HG02884 (cell line): ENCODE measurements at regions not wholly inside any gene's neighbourhood (a gene's known extent, or its start where the extent isn't known, plus 50 kb on each side); places are given as distances from the start of the nearest gene placed in this dataset.

Experiments used
- ATAC-seq: cut with Tn5 transposase; IDR thresholded peaks from one replicate; pipeline ENCODE4 v1.9.1; 2021; ENCODE audit warnings: mild to moderate bottlenecking, moderate library complexity; ENCODE audit not compliant: unreplicated experiment

DNA sequence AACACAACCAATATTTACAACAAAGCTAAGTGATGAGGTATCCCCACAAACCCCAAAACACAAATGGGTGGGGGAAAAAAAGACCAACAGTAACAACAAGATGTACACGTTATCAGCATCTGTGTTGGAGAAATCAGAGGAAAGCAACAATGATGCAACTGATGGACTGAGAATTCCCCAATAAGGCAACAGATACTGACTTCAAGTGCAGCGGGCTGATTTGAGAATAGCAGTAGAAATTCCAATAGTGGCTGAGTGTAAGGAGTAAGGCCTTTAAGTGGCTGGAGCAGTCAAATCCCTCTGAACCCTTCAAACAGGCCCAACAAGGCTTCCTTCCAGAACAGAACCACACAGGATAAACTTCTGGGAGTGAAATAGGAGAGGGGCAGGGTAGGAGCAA lies 97.6 kb downstream of the TM2D1 start:
- ATAC-seq, result no peak

DNA sequence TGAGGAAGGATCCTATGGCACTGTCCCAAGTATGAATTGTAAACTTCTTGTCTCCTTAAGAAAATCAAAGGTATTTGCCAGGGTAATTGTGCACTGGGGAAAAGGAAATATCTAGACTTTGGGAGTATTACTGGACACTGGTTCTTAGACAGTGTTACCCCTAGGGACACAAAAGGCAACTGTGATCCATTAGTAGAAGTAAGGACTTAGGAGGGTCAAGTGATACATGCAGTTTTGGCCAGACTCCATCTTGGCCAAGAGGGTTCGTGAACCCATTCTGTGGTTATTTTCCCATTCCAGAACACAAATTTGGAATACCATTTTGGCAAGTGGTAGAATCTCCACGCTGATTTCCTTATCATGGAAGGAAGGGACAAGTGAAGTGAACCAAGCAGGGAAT lies 98.1 kb downstream of the TM2D1 start:
- no peak for ATAC-seq

DNA sequence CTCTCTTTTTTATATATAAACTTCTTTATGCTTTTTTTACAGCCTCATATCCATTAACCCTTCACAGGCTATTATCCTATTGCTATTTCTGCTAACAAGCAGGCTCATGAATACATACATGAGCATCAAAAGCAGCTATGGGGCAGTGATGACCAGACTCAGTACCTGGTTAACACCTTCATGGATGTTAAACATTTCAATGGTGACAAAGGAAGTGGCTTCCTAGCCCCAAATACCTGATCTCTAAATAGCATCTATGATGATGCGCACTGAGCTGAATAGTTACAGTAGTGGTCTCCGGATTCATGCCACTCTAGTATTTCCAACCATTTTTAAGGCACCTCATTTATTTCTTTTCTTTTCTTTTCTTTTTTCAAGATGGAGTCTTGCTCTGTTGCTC lies 101.1 kb downstream of the TM2D1 start:
- ATAC-seq, result no peak

GRCh38 chr1:61620536-61620935 lies 104.4 kb downstream of the TM2D1 start:
- ATAC-seq, result no peak

GRCh38 chr1:61618755-61619154 lies 106.2 kb downstream of the TM2D1 start:
- no peak for ATAC-seq

- no peak for ATAC-seq
Measured at GRCh38 chr1:61618193-61618592, 106.7 kb downstream of the TM2D1 start.

GRCh38 chr1:61616830-61617229 lies 108.1 kb downstream of the TM2D1 start:
- no peak for ATAC-seq

GRCh38 chr1:61612602-61613001 lies 112.3 kb downstream of the TM2D1 start:
- no peak for ATAC-seq

GRCh38 chr1:61609040-61609439 lies 115.9 kb downstream of the TM2D1 start:
- no peak for ATAC-seq

DNA sequence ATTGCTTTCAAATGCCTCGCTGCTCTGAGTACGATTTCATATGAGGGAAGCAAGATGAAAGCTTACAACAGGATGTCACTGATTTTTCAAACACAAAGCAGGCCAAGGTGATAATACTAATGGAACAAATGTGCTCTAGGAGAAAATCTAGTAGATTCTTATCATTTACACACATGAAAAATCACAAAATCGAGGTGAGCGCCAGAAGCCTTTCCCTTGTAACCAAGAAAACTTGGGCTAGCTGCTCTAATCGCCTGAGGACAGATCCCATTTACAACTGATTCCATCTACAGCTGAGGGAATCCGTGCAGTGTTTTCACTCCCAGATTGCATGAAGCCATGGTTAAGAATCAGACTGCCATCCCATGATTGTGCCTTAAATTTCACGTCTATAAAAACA lies 117.5 kb downstream of the TM2D1 start:
- ATAC-seq, result no peak

DNA sequence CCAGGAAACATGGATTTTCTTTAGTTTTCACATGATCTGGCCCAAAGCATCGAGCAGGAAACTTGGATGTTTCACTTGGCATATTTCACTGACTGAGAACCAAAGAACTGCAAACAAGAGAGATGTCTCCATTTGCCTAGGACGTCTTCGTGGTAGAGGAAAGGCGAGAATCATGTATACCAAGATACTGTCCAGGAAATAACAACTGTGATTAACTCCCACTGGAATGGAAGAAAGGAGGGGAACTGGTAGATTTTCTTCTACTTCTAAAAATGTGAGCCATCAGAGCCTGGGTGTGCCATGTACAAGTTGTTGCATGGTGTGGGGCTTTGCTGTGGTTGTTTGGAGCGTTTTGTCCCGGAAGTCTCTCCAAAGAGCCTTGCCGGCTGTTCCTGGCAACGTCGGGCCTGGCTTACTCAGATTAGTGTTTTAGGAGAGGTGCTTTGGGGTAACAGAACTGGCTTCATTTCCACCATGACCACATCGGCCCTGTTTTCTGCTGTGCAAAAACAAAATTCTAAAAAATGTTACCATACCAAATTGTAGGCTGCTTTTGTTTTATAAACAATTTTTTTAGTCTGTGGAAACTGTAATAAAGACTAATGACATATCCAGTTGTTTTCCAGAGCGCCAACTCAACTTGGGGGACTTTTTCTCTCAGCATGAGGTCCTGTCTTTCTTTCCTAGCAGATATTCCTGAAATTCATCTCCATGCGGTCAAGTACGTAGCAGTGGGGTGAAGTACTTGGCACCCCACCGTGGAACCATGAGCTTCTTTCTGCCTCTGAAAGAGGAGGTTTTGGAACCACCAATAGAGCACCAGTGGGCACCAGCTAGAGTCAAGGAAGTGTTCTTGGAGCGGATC lies 118.3 kb downstream of the TM2D1 start:
- ATAC-seq, result no peak

DNA sequence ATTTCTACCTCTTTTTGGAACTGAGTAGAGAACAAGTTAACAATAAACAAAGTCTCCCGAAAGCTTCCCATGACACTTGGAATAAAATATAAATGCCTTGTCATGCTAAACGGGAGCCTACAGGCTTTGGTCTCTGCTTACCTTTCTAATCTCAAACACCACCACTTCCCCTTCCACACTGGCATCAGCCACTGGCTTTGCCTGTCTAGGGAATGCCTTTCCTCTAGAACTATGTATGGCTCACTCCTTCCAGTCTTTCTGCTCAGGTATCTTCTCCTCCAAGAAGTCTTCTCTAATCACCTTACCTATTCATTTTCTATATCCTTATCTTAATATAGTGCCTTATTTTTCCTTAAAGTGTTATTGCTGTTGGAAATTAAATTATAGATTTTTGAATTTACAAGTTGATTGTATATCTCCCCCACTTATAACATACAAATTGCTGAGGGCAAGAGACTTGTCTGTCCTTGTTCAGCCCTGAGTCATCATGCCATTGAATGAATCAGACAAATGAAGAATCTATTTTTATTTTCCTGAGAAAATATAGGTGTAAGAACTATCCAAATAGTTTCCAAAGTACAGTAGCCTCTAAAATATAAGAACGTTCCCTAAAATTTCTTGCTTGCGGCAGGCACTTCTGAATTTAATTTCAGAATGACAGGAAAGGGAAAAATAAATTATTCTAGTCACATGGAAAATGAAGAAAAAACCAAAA lies 119.2 kb downstream of the TM2D1 start:
- no peak for ATAC-seq

DNA sequence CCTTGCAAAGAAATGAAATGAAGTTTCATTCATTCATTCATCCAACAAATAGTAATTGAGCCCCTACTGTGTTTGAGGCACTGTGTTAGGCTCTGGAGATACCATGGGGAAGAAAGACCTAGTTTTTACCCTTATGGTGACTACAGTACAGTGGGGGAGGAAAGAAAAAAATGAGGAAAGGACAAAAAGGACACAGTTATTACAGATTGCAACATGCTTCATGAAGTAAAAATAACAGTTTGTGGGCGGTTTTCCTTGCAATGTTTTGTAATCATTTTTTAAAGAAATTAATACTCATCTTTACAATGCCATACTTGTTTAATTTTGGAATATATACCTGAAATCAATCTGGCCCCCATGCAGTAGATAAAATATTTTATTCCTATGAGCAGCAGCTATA lies 120.3 kb downstream of the TM2D1 start:
- no peak for ATAC-seq

DNA sequence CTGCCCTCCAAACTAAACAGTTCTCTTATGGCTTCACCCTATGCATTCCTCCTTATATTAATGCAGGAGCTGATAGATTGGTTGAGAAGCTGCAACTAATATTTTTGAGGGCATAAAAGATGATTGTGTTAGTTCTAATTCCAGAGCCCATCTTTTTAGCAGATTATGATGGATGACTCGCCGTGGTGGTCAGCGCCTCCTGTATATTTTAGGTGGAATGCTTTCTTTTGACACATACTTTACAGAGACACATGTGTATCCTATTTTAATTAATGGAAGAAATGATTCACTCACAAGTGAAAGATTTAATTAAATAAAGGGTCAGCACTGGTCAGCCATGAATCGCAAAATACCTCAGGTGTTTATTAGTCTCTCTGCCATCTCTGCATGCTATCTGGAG lies 120.7 kb downstream of the TM2D1 start:
- ATAC-seq, result no peak

DNA sequence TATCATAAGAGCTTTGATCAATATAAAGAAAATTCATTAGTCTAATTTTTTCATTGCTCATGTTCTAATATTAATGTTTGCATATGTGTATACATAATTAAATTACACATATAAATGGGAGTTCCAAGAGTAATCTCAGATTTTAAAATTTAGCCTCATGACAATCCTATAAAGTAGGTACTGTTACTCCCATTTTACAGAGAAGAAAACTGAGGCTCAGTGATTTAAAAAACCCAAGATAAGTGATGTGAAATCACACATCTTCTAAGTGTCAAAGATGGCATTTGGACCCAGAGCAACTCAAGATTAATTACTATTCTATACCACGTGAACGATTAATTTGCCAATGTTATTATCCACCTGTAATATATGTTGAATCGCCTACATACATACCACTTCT lies 122.3 kb downstream of the TM2D1 start:
- no peak for ATAC-seq

GRCh38 chr1:61597601-61598000 lies 127.3 kb downstream of the TM2D1 start:
- ATAC-seq, result no peak

GRCh38 chr1:61593331-61593730 lies 131.6 kb downstream of the TM2D1 start:
- ATAC-seq, result no peak

DNA sequence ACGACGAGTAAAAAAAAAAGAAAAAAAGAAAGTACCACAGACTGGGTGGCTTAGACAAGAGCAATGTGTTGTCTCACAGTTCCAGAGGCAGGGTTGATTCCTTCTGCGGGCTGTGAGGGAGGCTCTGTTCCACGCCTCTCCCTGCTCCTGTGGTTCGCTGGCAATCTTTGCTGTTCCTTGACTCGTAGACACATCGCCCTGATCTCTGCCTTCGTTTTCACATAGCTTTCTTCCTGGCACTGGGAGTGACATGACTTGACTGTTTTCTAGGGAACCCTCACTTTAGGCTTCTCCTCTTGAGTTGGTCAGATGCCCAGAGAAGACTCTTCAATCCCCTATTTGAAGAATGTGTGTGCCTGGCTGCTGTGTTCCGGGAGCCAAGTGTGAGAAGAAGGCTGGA lies 133.6 kb downstream of the TM2D1 start:
- no peak for ATAC-seq

DNA sequence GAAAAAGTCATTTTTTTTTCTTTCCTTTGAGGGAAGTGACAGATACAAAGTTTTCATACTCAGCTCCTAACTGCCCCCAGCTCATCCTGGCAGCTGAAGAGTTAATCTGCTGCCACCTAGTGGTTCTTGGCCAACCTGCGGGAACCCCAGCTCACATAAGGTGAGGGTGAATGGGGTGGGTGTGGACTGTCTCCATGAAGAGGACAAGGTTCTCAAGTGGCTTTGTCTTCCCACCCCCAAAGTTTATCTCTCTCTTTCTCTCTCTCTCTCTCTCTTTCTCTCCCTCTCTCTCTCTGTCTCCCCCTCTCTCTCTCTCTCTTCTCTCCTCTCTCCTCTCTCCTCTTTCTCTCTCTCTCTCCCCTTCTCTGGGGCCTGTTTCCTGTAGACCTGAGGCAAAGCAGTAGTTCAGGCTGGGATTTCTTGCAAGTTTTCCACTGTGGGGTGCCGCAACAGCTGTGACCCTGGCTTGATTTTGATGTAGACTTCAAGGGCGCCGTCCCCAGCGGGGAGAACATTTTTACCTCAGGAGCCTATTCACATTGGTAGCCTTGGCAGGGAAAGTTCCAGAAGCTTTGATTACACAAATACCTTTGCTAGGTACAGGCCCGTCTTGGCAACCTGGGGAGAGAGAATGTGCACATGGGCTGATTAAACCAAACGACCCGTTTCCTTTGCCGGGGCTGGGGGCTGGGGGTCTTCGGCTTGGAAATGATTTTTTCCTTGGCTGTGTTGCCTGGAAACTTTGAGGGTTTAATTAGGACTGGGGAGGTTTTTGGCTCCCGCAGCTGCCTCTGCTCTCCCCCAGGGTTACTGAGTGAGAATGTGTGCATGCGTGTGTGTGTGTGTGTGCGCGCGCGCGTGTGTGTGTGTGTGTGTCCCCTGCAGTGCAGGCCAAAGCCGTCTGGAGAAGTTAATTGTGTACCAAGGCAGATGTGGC lies 135.9 kb downstream of the TM2D1 start:
- ATAC-seq, result peak; percentile 96

DNA sequence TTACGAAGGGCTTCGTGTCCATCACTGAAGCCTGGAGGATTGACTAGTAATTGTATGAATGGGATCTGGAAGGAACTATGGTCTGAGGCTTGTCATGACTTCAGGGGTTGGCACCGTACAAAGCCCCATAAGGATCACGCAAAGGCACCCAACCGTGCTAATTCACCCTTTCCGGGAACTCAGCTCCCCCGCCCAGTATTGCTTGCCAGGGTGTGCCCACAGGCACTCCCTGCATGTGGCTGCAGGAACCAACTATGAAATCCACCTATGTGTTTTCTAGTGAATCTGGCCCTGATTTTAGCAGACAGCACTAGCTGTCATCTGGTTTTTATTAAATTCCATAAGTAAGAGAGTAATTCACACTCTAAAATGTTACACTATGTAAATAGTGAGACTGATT lies 139.2 kb downstream of the TM2D1 start:
- no peak for ATAC-seq

- ATAC-seq, result no peak
Measured at GRCh38 chr1:61583703-61584102, 141.2 kb downstream of the TM2D1 start.
